KMS-11 (cell line): ENCODE measurements at regions not wholly inside any gene's neighbourhood (a gene's known extent, or its start where the extent isn't known, plus 50 kb on each side); places are given as distances from the start of the nearest gene placed in this dataset.

Experiments
- H2AFZ ChIP-seq: fragments of 200-600 bp; sonication (generic); 2 replicates; pipeline ENCODE4 v1.6.1; 2016; ENCODE audit warnings: antibody characterized with exemption, mixed run types, low read depth
- H3K27ac ChIP-seq: fragments of 200-600 bp; sonication (generic); 2 replicates; pipeline ENCODE4 v1.6.1; 2016; ENCODE audit warnings: mild to moderate bottlenecking, mixed run types
- H3K27me3 ChIP-seq: fragments of 200-600 bp; sonication (generic); 2 replicates; pipeline ENCODE4 v1.6.1; 2017; ENCODE audit warnings: mild to moderate bottlenecking, low read depth, mixed run types, moderate library complexity; ENCODE audit not compliant: insufficient read depth
- H3K36me3 ChIP-seq: fragments of 200-600 bp; sonication (generic); 2 replicates; pipeline ENCODE4 v1.6.1; 2017; ENCODE audit warnings: mild to moderate bottlenecking, mixed run types; ENCODE audit not compliant: insufficient read depth
- H3K4me1 ChIP-seq: fragments of 200-600 bp; sonication (generic); 2 replicates; pipeline ENCODE4 v1.6.1; 2016; ENCODE audit warnings: mild to moderate bottlenecking, low read depth, mixed run types; ENCODE audit not compliant: poor library complexity, severe bottlenecking
- H3K4me2 ChIP-seq: fragments of 200-600 bp; sonication (generic); 2 replicates; pipeline ENCODE4 v1.7.0; 2016; ENCODE audit warnings: mild to moderate bottlenecking, mixed run types
- H3K4me3 ChIP-seq: fragments of 200-600 bp; sonication (generic); IDR thresholded peaks from 2 replicates; pipeline ENCODE4 v1.6.1; 2017; ENCODE audit warnings: low read depth, low read length, mixed read lengths; ENCODE audit not compliant: insufficient read depth
- H3K79me2 ChIP-seq: fragments of 200-600 bp; sonication (generic); 2 replicates; pipeline ENCODE4 v1.6.1; 2016; ENCODE audit warnings: low read depth, mixed run types; ENCODE audit not compliant: insufficient read depth
- H3K9ac ChIP-seq: fragments of 200-600 bp; sonication (generic); 2 replicates; pipeline ENCODE4 v1.6.1; 2016; ENCODE audit warnings: mild to moderate bottlenecking, mixed run types
- H4K20me1 ChIP-seq: fragments of 200-600 bp; sonication (generic); 2 replicates; pipeline ENCODE4 v1.6.1; 2016; ENCODE audit warnings: mild to moderate bottlenecking, mixed run types; ENCODE audit not compliant: insufficient read depth
- TF ChIP-seq, protein P1 (sequence below): fragments of 200-600 bp; sonication (generic); conservative IDR thresholded peaks from 2 replicates; pipeline ENCODE4 v1.6.1; 2017; ENCODE audit warnings: low read depth, mild to moderate bottlenecking, antibody characterized with exemption, low read length, moderate library complexity, mixed read lengths

DNA sequence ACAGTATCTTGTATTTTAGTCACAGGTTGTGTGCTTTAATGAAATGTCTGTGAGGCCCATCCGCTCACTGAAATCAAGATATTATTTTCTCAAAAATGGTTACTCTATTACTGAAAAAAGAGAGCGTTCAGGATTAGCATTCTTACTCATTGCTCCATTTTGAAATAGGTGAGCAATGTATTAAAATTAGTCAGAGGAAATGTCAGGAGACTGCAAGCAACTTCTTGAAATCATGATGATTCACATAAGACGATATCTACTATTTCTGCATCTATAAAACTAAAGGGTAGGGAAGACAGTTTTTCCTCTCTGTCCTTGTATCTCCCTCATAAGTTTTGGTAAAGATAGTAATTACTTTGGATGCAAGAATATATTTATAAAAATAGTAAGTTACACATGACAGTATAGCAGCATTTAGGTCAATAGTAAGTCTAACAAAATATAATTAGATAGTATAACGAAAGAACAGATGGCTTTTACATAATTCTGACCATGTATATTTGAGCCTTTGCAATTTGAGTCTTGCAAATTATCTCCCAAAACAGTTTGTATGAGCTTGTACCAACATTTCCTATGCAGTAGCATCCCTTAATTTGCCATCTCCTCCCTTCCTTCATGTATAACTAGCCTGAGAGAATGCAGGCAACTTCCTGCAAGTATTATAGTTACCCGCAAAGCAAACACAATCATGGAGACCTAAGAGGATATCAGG, 937.8 kb downstream of the PCDH7 start:
- no peaks in the 10 kb centered on the region for H3K79me2 ChIP-seq
- H2AFZ ChIP-seq: no peak overlapping the region
- no peak overlapping the region for H3K4me2 ChIP-seq
- no peak overlapping the region for H3K9ac ChIP-seq
- no peak overlapping the region for H3K27ac ChIP-seq
- TF ChIP-seq, protein P1, sequence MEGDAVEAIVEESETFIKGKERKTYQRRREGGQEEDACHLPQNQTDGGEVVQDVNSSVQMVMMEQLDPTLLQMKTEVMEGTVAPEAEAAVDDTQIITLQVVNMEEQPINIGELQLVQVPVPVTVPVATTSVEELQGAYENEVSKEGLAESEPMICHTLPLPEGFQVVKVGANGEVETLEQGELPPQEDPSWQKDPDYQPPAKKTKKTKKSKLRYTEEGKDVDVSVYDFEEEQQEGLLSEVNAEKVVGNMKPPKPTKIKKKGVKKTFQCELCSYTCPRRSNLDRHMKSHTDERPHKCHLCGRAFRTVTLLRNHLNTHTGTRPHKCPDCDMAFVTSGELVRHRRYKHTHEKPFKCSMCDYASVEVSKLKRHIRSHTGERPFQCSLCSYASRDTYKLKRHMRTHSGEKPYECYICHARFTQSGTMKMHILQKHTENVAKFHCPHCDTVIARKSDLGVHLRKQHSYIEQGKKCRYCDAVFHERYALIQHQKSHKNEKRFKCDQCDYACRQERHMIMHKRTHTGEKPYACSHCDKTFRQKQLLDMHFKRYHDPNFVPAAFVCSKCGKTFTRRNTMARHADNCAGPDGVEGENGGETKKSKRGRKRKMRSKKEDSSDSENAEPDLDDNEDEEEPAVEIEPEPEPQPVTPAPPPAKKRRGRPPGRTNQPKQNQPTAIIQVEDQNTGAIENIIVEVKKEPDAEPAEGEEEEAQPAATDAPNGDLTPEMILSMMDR: no peak
- no peaks in the 10 kb centered on the region for H3K27me3 ChIP-seq
- peaks cover 4% of the 10 kb centered on the region for H3K4me1 ChIP-seq
- no peak overlapping the region for H3K4me3 ChIP-seq
- no peaks in the 10 kb centered on the region for H3K36me3 ChIP-seq
- H4K20me1 ChIP-seq: no peaks in the 10 kb centered on the region

DNA sequence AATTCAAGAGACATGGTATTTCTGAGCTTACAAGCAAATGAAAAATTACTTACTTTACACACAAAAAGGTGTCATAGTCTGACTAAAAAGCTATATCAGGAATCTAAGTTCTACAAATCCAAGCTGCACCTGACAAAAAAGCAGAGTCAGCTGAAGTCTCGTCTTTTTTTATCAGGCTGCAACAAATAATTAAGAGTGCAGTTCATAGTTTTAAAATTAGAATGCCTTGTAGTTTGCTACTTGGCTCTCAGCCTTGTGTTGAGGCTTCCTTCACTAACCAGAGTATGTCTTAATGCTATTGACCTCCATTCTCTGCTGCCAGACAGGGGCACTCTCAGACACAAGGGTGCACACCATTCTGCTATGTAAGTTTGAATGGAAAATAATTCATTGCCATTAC, 940.7 kb downstream of the PCDH7 start:
- H3K27me3 ChIP-seq: no peaks in the 10 kb centered on the region
- TF ChIP-seq, protein P1: no peak
- H3K36me3 ChIP-seq: no peaks in the 10 kb centered on the region
- no peak overlapping the region for H3K4me2 ChIP-seq
- H3K9ac ChIP-seq: no peak overlapping the region
- no peaks in the 10 kb centered on the region for H3K79me2 ChIP-seq
- H2AFZ ChIP-seq: no peak overlapping the region
- H4K20me1 ChIP-seq: no peaks in the 10 kb centered on the region
- no peak overlapping the region for H3K4me3 ChIP-seq
- H3K27ac ChIP-seq: no peak overlapping the region
- peaks cover 4% of the 10 kb centered on the region for H3K4me1 ChIP-seq

DNA sequence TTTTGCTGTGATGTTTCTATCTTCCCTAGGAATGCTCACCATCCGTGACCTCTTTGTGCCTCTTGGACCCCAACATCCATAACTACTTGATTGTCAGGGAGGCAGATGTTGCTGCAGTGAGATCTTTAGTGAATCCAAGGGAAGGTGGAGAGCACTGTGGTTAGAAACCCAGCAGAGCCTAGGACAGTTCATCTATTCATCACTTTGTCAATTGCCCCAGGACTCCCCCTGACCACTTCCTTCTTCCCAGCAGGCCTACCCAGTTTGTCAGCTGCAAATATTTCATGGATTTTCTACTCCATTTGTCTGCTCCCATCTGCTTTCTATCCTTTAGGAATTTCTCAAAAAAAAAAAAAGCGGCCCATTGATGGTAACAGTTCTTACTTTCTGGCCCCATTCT, 942.8 kb downstream of the PCDH7 start:
- TF ChIP-seq, protein P1: no peak
- no peak overlapping the region for H3K4me2 ChIP-seq
- H3K4me1 ChIP-seq: peaks cover 4% of the 10 kb centered on the region
- no peak overlapping the region for H3K27ac ChIP-seq
- H3K9ac ChIP-seq: no peak overlapping the region
- H3K79me2 ChIP-seq: no peaks in the 10 kb centered on the region
- no peaks in the 10 kb centered on the region for H3K36me3 ChIP-seq
- H2AFZ ChIP-seq: no peak overlapping the region
- no peaks in the 10 kb centered on the region for H3K27me3 ChIP-seq
- no peak overlapping the region for H3K4me3 ChIP-seq
- no peaks in the 10 kb centered on the region for H4K20me1 ChIP-seq

DNA sequence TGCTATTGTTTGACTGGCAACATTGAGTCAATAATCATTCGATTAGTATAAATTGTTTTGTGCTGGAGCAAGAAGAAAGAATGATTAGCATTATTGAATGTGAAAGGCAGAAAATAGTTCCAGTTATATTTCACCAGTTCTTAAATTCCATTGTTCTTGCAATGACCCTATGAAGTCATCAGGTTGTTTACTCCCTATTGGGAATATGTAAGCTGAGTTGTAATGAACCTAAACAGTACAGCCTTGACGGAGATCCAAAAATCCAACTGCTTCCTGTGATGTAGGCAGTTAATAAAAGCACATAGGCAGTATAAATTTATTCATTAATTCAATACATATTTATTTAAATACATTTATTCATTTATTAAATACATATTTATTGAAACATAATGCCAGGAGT, 947.5 kb downstream of the PCDH7 start:
- Histone ChIP-seq H3K79me2 (no peaks in the 10 kb centered on the region), H3K27ac (no peak overlapping the region), H3K9ac (no peak overlapping the region), H3K4me2 (no peak overlapping the region), H3K4me3 (no peak overlapping the region), H2AFZ (no peak overlapping the region), H3K36me3 (no peaks in the 10 kb centered on the region), H4K20me1 (no peaks in the 10 kb centered on the region), H3K4me1 (no peaks in the 10 kb centered on the region), H3K27me3 (no peaks in the 10 kb centered on the region)
- TF ChIP-seq, protein P1: no peak
